Left ventricle myocardium inferior (tissue), 1 donor: ENCODE measurements at regions not wholly inside any gene's neighbourhood (a gene's known extent, or its start where the extent isn't known, plus 50 kb on each side); places are given as distances from the start of the nearest gene placed in this dataset.

Experiments used
- DNase-seq: peaks from one replicate; pipeline ENCODE4 v3.0.0-alpha.2; 2020
- H3K27ac ChIP-seq: fragments of 200-600 bp; replicated peaks from 2 replicates; pipeline ENCODE4 v1.8.0; 2021
- H3K27me3 ChIP-seq: fragments of 200-600 bp; 2 replicates; pipeline ENCODE4 v1.8.0; 2021; ENCODE audit warnings: low read depth
- H3K36me3 ChIP-seq: fragments of 200-600 bp; 2 replicates; pipeline ENCODE4 v1.8.0; 2021
- H3K4me1 ChIP-seq: fragments of 200-600 bp; 2 replicates; pipeline ENCODE4 v1.8.0; 2021
- H3K4me3 ChIP-seq: fragments of 200-600 bp; 2 replicates; pipeline ENCODE4 v1.8.0; 2021; ENCODE audit warnings: mild to moderate bottlenecking, moderate library complexity
- H3K9me3 ChIP-seq: fragments of 200-600 bp; replicated peaks from 2 replicates; pipeline ENCODE4 v1.8.0; 2021
- intact Hi-C: fragments of 100-400 bp; cut with micrococcal nuclease; formaldehyde crosslinking; loops from one replicate; pipeline ENCODE4 v1.11.0; 2022
- TF ChIP-seq, protein P1 (sequence below): fragments of 200-600 bp; IDR thresholded peaks from 2 replicates; pipeline ENCODE4 v1.8.0; 2021; ENCODE audit warnings: antibody characterized with exemption, mild to moderate bottlenecking, borderline replicate concordance
- donor health status: DM: no; HTN: yes; CAD: no; lungs with severe emphysema.

DNA sequence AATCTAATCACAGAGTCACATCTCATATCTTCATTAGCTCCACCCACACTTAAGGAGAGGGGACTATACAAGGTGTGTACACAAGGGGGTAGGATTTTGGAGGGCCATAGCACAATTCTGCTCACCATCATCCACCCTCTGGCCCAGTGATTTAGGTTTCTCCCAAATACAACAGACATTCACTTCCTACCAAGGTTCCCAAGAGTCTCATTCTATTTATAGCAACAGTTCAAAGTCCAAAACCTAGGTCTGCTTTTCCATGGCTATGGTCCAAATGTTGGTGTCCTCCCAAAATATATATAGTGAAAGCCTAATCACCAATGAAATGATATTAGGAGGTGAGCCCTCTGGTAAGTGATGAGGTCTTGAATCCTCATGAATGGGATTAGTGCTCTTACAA is 353.2 kb upstream of the PLD5 start:
- Histone ChIP-seq H3K27ac (no peak overlapping the region), H3K36me3 (no peaks in the 10 kb centered on the region), H3K27me3 (no peaks in the 10 kb centered on the region), H3K9me3 (no peaks in the 10 kb centered on the region), H3K4me3 (no peak overlapping the region), H3K4me1 (peaks cover 41% of the 10 kb centered on the region)
- DNase-seq, result no peak
- TF ChIP-seq, protein P1, sequence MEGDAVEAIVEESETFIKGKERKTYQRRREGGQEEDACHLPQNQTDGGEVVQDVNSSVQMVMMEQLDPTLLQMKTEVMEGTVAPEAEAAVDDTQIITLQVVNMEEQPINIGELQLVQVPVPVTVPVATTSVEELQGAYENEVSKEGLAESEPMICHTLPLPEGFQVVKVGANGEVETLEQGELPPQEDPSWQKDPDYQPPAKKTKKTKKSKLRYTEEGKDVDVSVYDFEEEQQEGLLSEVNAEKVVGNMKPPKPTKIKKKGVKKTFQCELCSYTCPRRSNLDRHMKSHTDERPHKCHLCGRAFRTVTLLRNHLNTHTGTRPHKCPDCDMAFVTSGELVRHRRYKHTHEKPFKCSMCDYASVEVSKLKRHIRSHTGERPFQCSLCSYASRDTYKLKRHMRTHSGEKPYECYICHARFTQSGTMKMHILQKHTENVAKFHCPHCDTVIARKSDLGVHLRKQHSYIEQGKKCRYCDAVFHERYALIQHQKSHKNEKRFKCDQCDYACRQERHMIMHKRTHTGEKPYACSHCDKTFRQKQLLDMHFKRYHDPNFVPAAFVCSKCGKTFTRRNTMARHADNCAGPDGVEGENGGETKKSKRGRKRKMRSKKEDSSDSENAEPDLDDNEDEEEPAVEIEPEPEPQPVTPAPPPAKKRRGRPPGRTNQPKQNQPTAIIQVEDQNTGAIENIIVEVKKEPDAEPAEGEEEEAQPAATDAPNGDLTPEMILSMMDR, result no peak
- intact Hi-C loops, result no loop called here

DNA sequence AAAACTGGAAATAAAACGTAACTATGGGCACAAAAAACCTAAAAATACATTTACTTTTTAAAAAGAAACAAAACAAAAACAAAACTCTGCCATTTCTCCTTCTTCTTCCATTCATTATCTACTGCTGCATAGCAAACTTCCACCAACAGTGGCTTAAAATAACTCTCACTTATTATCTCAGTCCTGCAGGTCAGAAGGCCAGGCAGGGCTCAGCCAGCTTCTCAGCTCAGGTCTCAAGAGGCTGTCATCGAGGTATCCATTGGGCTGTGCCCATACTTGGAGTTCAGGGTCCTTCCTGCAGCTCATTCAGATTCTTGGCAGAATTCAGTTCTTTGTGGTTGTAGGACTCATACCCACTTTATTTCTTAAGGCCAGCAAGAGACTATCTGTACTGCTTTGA is 352.7 kb upstream of the PLD5 start:
- H3K36me3 ChIP-seq, result no peaks in the 10 kb centered on the region
- TF ChIP-seq, protein P1, result no peak
- H3K4me1 ChIP-seq, result peaks cover 43% of the 10 kb centered on the region
- H3K27ac ChIP-seq, result peak overlapping the region; percentile 34
- H3K9me3 ChIP-seq, result no peaks in the 10 kb centered on the region
- H3K4me3 ChIP-seq, result no peak overlapping the region
- peak; percentile 36 for DNase-seq
- no peaks in the 10 kb centered on the region for H3K27me3 ChIP-seq
- intact Hi-C loops, result no loop called here

DNA sequence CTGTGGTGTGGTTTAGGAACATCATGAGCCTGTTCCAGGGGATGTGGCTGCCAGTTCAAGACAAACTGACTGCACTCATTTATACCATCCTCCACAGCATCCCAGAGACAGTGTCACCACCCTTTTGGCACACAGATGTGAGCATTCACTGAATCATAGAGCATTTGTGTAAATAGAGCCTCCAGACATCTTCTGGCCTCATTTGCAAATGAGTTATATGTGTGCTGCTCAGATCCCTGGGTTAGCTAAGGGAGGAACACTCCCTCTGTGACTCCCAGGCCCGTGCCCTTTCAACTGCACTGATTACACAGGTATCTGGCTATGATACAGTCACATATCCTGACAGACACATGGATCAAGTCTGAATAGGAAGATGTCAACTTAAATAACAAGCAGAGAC is 351.5 kb upstream of the PLD5 start:
- H3K4me3 ChIP-seq, result no peak overlapping the region
- peaks cover 43% of the 10 kb centered on the region for H3K4me1 ChIP-seq
- no peaks in the 10 kb centered on the region for H3K27me3 ChIP-seq
- H3K27ac ChIP-seq, result peak overlapping the region; percentile 18
- H3K9me3 ChIP-seq, result no peaks in the 10 kb centered on the region
- DNase-seq, result no peak
- TF ChIP-seq, protein P1, result no peak
- H3K36me3 ChIP-seq, result no peaks in the 10 kb centered on the region
- intact Hi-C loops, result no loop called here

DNA sequence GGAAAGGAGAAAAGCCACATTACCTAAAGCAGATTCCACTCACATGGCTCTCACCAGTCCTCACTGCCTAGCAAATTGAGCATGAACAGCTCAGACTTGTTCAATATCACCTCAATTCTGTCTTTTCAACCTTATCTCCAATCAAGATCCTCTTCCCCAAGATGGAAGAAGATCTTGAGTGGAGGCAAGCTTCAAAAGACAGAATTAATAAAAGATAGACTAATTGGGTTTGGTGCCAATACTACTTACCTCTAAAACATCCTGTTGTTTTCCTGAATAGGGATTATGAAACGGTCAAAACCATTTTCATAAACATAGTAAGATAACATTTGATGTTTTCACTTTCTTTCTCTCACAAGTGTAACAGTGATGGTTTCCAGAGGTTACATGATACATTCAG is 349.2 kb upstream of the PLD5 start:
- DNase-seq, result no peak
- intact Hi-C loops, result no loop called here
- Histone ChIP-seq H3K27ac (no peak overlapping the region), H3K4me3 (no peak overlapping the region), H3K36me3 (no peaks in the 10 kb centered on the region), H3K4me1 (peaks cover 43% of the 10 kb centered on the region), H3K27me3 (no peaks in the 10 kb centered on the region), H3K9me3 (no peaks in the 10 kb centered on the region)
- TF ChIP-seq, protein P1, result no peak

DNA sequence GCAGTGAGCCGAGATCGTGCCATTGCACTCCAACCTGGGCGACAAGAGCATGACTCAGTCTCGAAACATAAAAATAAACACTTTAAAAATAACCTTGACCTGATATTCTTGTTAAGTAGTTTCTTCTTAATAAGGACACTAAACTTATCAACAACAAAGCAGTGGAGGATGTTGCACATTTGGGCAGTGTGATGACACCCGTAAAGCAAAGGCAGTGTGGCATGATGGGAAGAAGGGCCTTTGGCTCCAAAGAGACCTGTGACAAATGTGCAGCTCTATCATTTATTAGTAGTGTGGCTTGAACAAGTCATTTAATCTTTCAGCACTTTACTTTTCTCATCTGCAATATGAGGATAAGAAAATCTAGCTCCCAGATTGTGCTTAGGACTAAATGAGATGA is 348.0 kb upstream of the PLD5 start:
- H3K9me3 ChIP-seq, result no peaks in the 10 kb centered on the region
- intact Hi-C loops, result no loop called here
- H3K27me3 ChIP-seq, result no peaks in the 10 kb centered on the region
- H3K4me3 ChIP-seq, result no peak overlapping the region
- DNase-seq, result no peak
- H3K27ac ChIP-seq, result peak overlapping the region; percentile 15
- TF ChIP-seq, protein P1, result no peak
- no peaks in the 10 kb centered on the region for H3K36me3 ChIP-seq
- H3K4me1 ChIP-seq, result peaks cover 39% of the 10 kb centered on the region
